ENCODE measurements at regions not wholly inside any gene's neighbourhood (a gene's known extent, or its start where the extent isn't known, plus 50 kb on each side); places are given as distances from the start of the nearest gene placed in this dataset.

DNA sequence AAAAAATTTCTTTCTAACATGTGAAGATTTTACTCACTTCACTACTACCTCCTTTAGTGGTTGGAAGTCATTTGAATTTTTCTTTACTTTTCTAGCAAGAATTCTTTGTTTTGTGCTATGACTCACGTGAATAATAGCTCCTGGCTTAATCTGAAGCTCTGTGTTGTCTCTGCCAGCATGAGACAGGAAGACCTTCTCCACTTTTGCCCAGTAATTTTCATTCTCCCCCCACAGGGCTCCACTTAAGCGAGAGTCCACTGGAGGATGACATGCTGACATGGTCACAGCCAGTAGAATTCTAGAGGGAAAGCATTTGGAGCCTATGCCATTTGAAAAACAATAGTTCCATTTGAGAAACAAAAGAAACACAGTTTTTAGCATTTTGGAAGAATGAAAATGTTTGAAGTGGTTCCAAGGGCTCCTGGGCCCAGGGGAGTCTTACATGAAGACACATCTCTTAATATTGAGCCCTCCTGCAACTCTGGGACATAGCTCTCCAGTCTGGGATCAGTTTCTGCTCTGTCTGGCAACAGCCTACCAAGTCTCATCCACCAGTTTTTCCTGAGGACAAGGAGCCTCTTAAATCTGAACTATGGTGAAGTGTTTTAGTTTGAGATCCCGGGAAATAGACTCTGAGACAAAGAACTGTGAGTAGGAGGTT is 231.4 kb downstream of the PAX1 start (continued):
- TF ChIP-seq, protein P1, sequence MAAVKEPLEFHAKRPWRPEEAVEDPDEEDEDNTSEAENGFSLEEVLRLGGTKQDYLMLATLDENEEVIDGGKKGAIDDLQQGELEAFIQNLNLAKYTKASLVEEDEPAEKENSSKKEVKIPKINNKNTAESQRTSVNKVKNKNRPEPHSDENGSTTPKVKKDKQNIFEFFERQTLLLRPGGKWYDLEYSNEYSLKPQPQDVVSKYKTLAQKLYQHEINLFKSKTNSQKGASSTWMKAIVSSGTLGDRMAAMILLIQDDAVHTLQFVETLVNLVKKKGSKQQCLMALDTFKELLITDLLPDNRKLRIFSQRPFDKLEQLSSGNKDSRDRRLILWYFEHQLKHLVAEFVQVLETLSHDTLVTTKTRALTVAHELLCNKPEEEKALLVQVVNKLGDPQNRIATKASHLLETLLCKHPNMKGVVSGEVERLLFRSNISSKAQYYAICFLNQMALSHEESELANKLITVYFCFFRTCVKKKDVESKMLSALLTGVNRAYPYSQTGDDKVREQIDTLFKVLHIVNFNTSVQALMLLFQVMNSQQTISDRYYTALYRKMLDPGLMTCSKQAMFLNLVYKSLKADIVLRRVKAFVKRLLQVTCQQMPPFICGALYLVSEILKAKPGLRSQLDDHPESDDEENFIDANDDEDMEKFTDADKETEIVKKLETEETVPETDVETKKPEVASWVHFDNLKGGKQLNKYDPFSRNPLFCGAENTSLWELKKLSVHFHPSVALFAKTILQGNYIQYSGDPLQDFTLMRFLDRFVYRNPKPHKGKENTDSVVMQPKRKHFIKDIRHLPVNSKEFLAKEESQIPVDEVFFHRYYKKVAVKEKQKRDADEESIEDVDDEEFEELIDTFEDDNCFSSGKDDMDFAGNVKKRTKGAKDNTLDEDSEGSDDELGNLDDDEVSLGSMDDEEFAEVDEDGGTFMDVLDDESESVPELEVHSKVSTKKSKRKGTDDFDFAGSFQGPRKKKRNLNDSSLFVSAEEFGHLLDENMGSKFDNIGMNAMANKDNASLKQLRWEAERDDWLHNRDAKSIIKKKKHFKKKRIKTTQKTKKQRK (IDR thresholded peaks at IDR 0.05; ENCODE audit: borderline replicate concordance, low read depth, low read length): no peak
- TF ChIP-seq NCOA6 (IDR thresholded peaks at IDR 0.05) (no peak), RBM14 (IDR thresholded peaks at IDR 0.05; ENCODE audit: borderline replicate concordance, insufficient read depth, low read depth, low read length) (no peak)
- TF ChIP-seq, protein P2, sequence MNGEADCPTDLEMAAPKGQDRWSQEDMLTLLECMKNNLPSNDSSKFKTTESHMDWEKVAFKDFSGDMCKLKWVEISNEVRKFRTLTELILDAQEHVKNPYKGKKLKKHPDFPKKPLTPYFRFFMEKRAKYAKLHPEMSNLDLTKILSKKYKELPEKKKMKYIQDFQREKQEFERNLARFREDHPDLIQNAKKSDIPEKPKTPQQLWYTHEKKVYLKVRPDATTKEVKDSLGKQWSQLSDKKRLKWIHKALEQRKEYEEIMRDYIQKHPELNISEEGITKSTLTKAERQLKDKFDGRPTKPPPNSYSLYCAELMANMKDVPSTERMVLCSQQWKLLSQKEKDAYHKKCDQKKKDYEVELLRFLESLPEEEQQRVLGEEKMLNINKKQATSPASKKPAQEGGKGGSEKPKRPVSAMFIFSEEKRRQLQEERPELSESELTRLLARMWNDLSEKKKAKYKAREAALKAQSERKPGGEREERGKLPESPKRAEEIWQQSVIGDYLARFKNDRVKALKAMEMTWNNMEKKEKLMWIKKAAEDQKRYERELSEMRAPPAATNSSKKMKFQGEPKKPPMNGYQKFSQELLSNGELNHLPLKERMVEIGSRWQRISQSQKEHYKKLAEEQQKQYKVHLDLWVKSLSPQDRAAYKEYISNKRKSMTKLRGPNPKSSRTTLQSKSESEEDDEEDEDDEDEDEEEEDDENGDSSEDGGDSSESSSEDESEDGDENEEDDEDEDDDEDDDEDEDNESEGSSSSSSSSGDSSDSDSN (IDR thresholded peaks at IDR 0.05; ENCODE audit: borderline replicate concordance in 1 of 2, low read depth in 2 of 2, low read length in 2 of 2): no peak

Data from K562 (cell line).